ENCODE measurements at regions not wholly inside any gene's neighbourhood (a gene's known extent, or its start where the extent isn't known, plus 50 kb on each side); places are given as distances from the start of the nearest gene placed in this dataset.
"Not testable (repeated sequence)": the region's sequence is repeated elsewhere in the genome, so short reads cannot be mapped to it uniquely, and the experiment has no call there.

DNA sequence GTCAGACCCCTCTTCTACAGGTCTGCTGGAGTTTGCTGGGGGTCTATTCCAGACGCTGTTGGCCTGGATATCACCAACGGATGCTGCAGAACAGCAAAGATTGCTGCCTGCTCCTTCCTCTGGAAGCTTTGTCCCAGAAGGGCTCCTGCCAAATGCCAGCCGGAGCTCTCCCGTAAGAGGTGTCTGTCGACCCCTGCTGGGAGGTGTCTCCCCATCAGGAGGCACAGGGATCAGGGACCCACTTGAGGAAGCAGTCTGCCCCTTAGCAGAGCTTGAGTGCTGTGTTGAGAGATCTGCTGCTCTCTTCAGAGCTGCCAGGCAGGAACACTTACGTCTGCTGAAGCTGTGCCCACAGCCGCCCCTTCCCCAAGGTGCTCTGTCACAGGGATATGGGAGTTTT lies 122.1 kb upstream of the TNP1 start:
- not testable (repeated sequence) for H3K4me3 ChIP-seq (ENCODE audit: low read length); H3K4me2 ChIP-seq (ENCODE audit: low read length); H3K4me1 ChIP-seq (ENCODE audit: control insufficient read depth, insufficient read depth, low read length); H3K36me3 ChIP-seq (ENCODE audit: insufficient read depth, low read length); H3K27me3 ChIP-seq (ENCODE audit: control insufficient read depth, insufficient read depth, low read length); H3K9ac ChIP-seq (ENCODE audit: low read depth, low read length); H3K9me3 ChIP-seq (replicated peaks; ENCODE audit: low read length)

- H3K4me3 ChIP-seq (ENCODE audit: low read length); H3K4me1 ChIP-seq (ENCODE audit: control insufficient read depth, insufficient read depth, low read length); H3K9me3 ChIP-seq (replicated peaks; ENCODE audit: low read length); H3K36me3 ChIP-seq (ENCODE audit: insufficient read depth, low read length); H3K9ac ChIP-seq (ENCODE audit: low read depth, low read length); H3K27me3 ChIP-seq (ENCODE audit: control insufficient read depth, insufficient read depth, low read length); H3K4me2 ChIP-seq (ENCODE audit: low read length): not testable (repeated sequence)
Measured at GRCh38 chr2:216980510-216980909, 120.6 kb upstream of the TNP1 start.

DNA sequence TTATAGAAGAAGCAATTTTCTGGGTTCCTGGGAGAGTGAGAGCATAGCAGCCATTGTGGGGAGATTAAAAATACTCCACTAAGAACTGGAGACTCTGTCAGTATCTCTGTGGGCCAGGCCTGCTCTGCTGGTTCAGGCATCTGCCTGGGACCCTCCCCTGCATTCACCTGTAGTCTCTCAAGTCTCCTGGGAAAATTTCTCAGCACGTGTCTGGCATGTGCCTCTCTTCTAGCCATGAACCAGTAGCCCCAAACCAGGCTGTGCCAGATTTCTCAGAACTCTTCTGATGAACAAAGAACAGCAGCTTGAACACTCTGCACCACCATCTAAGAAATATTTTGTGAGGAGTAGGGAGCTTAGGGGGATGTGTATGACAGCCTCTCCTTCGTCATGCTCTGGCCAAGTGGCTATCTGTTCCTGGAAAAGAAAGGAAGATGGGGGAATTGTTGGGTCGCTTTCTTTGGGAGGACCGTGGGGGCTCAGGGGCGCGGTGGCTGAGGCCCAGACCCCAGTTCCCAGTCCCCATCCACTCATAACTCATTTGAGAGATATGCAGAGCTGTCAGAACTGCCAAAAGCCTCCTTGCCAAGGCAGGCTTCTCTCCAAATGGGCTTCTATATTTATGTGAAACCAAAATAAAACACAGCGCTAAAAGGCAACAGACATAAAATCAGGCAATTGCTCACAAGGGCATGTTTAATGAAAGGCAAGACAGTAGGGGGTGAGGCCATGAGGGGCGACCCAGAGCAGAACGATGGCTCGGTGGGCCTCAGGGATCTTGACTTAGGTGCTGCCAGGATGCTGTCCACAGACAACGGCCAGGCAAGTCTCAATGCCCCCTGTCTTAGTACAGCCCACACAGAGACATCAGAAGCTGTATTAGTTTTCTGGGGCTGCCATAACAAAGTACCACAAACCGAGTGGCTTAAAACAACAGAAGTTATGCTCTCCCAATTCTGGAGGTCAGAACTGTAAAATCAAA lies 114.7 kb upstream of the TNP1 start:
- no peak overlapping the region for H3K9ac ChIP-seq (ENCODE audit: low read depth, low read length)
- H3K36me3 ChIP-seq (ENCODE audit: insufficient read depth, low read length) = no peaks in the 10 kb centered on the region
- H3K4me2 ChIP-seq (ENCODE audit: low read length) = no peak overlapping the region
- no peak overlapping the region for H3K4me3 ChIP-seq (ENCODE audit: low read length)
- H3K27me3 ChIP-seq (ENCODE audit: control insufficient read depth, insufficient read depth, low read length) = peaks cover 3% of the 10 kb centered on the region
- H3K9me3 ChIP-seq (replicated peaks; ENCODE audit: low read length) = no peaks in the 10 kb centered on the region
- H3K4me1 ChIP-seq (ENCODE audit: control insufficient read depth, insufficient read depth, low read length) = no peaks in the 10 kb centered on the region

- H3K4me2 ChIP-seq (ENCODE audit: low read length) = no peak overlapping the region
- no peak overlapping the region for H3K9ac ChIP-seq (ENCODE audit: low read depth, low read length)
- H3K4me3 ChIP-seq (ENCODE audit: low read length) = no peak overlapping the region
- no peaks in the 10 kb centered on the region for H3K36me3 ChIP-seq (ENCODE audit: insufficient read depth, low read length)
- H3K4me1 ChIP-seq (ENCODE audit: control insufficient read depth, insufficient read depth, low read length) = no peaks in the 10 kb centered on the region
- no peaks in the 10 kb centered on the region for H3K9me3 ChIP-seq (replicated peaks; ENCODE audit: low read length)
- H3K27me3 ChIP-seq (ENCODE audit: control insufficient read depth, insufficient read depth, low read length) = peaks cover 6% of the 10 kb centered on the region
Measured at GRCh38 chr2:216971593-216971992, 111.7 kb upstream of the TNP1 start.

- H3K4me2 ChIP-seq (ENCODE audit: low read length) = no peak overlapping the region
- peaks cover 4% of the 10 kb centered on the region for H3K27me3 ChIP-seq (ENCODE audit: control insufficient read depth, insufficient read depth, low read length)
- no peak overlapping the region for H3K9ac ChIP-seq (ENCODE audit: low read depth, low read length)
- H3K9me3 ChIP-seq (replicated peaks; ENCODE audit: low read length) = no peaks in the 10 kb centered on the region
- H3K4me1 ChIP-seq (ENCODE audit: control insufficient read depth, insufficient read depth, low read length) = no peaks in the 10 kb centered on the region
- H3K4me3 ChIP-seq (ENCODE audit: low read length) = no peak overlapping the region
- H3K36me3 ChIP-seq (ENCODE audit: insufficient read depth, low read length) = no peaks in the 10 kb centered on the region
Measured at GRCh38 chr2:216970359-216970915, 110.6 kb upstream of the TNP1 start.

DNA sequence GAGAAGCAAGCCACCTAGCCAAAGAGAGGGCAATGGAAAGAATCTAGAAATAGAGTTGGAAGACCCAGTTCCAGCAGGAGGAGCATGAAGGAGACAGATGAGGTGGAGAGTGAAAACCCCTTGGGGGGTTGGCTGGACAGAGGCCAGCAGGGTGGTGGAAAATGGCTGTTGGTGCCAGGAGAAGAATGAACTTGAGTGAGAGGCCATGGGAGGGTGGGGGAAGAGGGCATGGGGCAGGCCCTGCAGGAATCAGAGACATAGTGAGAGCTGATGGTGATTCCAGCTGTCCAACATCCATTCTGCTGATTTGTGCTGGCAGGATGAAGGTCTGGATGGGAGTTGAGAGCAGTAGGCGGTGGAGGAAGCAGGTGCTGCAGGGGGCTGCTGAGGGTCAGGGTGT lies 108.0 kb upstream of the TNP1 start:
- H3K9me3 ChIP-seq (replicated peaks; ENCODE audit: low read length) = no peaks in the 10 kb centered on the region
- H3K4me1 ChIP-seq (ENCODE audit: control insufficient read depth, insufficient read depth, low read length) = no peaks in the 10 kb centered on the region
- no peak overlapping the region for H3K4me2 ChIP-seq (ENCODE audit: low read length)
- H3K36me3 ChIP-seq (ENCODE audit: insufficient read depth, low read length) = no peaks in the 10 kb centered on the region
- no peak overlapping the region for H3K9ac ChIP-seq (ENCODE audit: low read depth, low read length)
- H3K4me3 ChIP-seq (ENCODE audit: low read length) = no peak overlapping the region
- peaks cover 9% of the 10 kb centered on the region for H3K27me3 ChIP-seq (ENCODE audit: control insufficient read depth, insufficient read depth, low read length)

- Histone ChIP-seq H3K36me3 (ENCODE audit: insufficient read depth, low read length) (no peaks in the 10 kb centered on the region), H3K9ac (ENCODE audit: low read depth, low read length) (no peak overlapping the region), H3K27me3 (ENCODE audit: control insufficient read depth, insufficient read depth, low read length) (peaks cover 5% of the 10 kb centered on the region), H3K4me2 (ENCODE audit: low read length) (no peak overlapping the region), H3K9me3 (replicated peaks; ENCODE audit: low read length) (no peaks in the 10 kb centered on the region), H3K4me1 (ENCODE audit: control insufficient read depth, insufficient read depth, low read length) (no peaks in the 10 kb centered on the region), H3K4me3 (ENCODE audit: low read length) (no peak overlapping the region)
Measured at GRCh38 chr2:216960671-216961268, 100.9 kb upstream of the TNP1 start.

- no peak overlapping the region for H3K4me2 ChIP-seq (ENCODE audit: low read length)
- no peaks in the 10 kb centered on the region for H3K27me3 ChIP-seq (ENCODE audit: control insufficient read depth, insufficient read depth, low read length)
- no peak overlapping the region for H3K9ac ChIP-seq (ENCODE audit: low read depth, low read length)
- no peaks in the 10 kb centered on the region for H3K4me1 ChIP-seq (ENCODE audit: control insufficient read depth, insufficient read depth, low read length)
- no peaks in the 10 kb centered on the region for H3K9me3 ChIP-seq (replicated peaks; ENCODE audit: low read length)
- no peaks in the 10 kb centered on the region for H3K36me3 ChIP-seq (ENCODE audit: insufficient read depth, low read length)
- H3K4me3 ChIP-seq (ENCODE audit: low read length) = no peak overlapping the region
Measured at GRCh38 chr2:216959433-216959832, 99.6 kb upstream of the TNP1 start.

DNA sequence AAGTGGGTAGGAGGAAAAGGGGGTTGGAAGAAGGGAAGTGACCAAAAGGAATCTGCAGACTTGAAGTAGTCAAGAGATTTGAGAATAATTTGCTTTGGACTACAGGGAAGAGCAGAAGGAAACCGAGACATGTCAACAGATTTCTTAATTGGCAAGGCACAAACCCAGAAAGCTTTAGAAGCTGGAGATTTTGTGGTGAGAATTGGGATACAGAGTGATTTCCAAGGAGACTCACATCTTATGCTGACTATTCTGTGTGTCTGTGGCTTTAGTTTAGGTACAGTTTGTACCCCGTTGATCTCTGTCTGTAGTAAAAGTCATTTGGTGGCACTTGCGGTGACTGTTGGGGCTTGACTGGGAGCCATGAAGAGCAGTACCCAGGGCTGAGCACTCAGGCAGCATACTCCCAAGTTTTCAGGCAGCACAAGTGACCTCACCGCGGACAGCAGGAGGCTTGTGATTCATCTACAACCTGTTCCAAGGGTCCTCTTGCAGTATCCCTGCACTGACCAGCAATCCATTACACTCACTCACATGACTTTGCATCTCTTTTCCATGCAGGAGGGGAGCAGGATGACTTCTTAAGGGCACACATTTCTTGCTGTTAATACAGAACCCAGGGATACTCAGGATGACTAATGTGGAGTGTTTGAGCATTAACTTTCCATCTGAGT lies 97.1 kb upstream of the TNP1 start:
- Histone ChIP-seq H3K4me2 (ENCODE audit: low read length) (no peak overlapping the region), H3K27me3 (ENCODE audit: control insufficient read depth, insufficient read depth, low read length) (no peaks in the 10 kb centered on the region), H3K4me3 (ENCODE audit: low read length) (no peak overlapping the region), H3K36me3 (ENCODE audit: insufficient read depth, low read length) (no peaks in the 10 kb centered on the region), H3K4me1 (ENCODE audit: control insufficient read depth, insufficient read depth, low read length) (no peaks in the 10 kb centered on the region), H3K9me3 (replicated peaks; ENCODE audit: low read length) (no peaks in the 10 kb centered on the region), H3K9ac (ENCODE audit: low read depth, low read length) (no peak overlapping the region)

DNA sequence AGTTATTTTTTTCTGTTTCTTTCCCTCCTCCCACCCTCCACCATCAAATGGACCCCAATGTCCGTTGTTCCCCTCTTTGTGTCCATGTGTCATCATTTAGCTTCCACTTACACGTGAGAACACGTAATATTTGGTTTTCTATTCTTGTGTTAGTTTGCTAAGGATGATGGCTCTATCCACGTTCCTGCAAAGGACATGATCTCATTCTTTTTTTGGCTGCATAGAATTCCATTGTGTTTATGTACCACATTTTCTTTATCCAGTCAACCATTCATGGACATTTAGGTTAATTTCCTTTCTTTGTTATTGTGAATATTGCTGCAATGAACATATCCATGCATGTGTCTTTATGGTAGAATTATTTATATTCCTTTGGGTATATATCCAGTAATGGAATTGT lies 91.3 kb upstream of the TNP1 start:
- H3K4me3 ChIP-seq (ENCODE audit: low read length) = no peak overlapping the region
- H3K9me3 ChIP-seq (replicated peaks; ENCODE audit: low read length) = no peaks in the 10 kb centered on the region
- no peaks in the 10 kb centered on the region for H3K27me3 ChIP-seq (ENCODE audit: control insufficient read depth, insufficient read depth, low read length)
- H3K36me3 ChIP-seq (ENCODE audit: insufficient read depth, low read length) = no peaks in the 10 kb centered on the region
- no peak overlapping the region for H3K9ac ChIP-seq (ENCODE audit: low read depth, low read length)
- H3K4me1 ChIP-seq (ENCODE audit: control insufficient read depth, insufficient read depth, low read length) = no peaks in the 10 kb centered on the region
- H3K4me2 ChIP-seq (ENCODE audit: low read length) = no peak overlapping the region

DNA sequence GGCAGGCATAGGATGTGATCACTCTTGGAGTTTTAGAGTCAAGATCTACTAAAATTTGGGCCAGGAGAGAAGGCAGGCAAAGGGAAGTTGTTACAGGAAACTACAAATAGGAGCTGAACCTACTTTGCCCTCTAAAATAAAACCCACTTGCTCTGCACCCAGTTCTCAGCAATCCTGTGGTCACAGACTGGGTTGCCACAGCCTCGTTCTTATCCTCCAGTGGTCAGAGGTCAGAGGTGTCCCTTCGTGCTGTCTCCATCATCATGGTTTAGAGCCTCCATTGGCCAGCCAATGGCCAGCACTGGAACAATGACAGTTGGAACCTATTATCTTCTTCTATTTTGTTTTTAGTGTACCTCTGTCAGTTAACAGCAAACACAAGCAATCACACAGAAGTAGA lies 90.7 kb upstream of the TNP1 start:
- Histone ChIP-seq H3K9ac (ENCODE audit: low read depth, low read length) (no peak overlapping the region), H3K36me3 (ENCODE audit: insufficient read depth, low read length) (no peaks in the 10 kb centered on the region), H3K4me3 (ENCODE audit: low read length) (no peak overlapping the region), H3K27me3 (ENCODE audit: control insufficient read depth, insufficient read depth, low read length) (no peaks in the 10 kb centered on the region), H3K9me3 (replicated peaks; ENCODE audit: low read length) (no peaks in the 10 kb centered on the region), H3K4me2 (ENCODE audit: low read length) (no peak overlapping the region), H3K4me1 (ENCODE audit: control insufficient read depth, insufficient read depth, low read length) (no peaks in the 10 kb centered on the region)

Data from skeletal muscle satellite cell (primary cell).